ENCODE measurements at regions not wholly inside any gene's neighbourhood (a gene's known extent, or its start where the extent isn't known, plus 50 kb on each side); places are given as distances from the start of the nearest gene placed in this dataset.
"Not testable (repeated sequence)": the region's sequence is repeated elsewhere in the genome, so short reads cannot be mapped to it uniquely, and the experiment has no call there.

- Histone ChIP-seq H3K27ac (replicated peaks in 1 of 4) (no peak overlapping the region), H3K36me3 (no peaks in the 10 kb centered on the region), H3K4me3 (no peak overlapping the region), H3K27me3 (no peaks in the 10 kb centered on the region), H3K9me3 (no peaks in the 10 kb centered on the region), H3K4me1 (no peaks in the 10 kb centered on the region)
- intact Hi-C loops (cut with DNase I), result no loop called here
- 68% methylated on average over 3 of the region's 3 CpGs for WGBS
- DNase-seq (ENCODE audit: extremely low spot score), result no peak
- no peak for TF ChIP-seq CTCF (IDR thresholded peaks at IDR 0.05)
- no peak for TF ChIP-seq EP300 (IDR thresholded peaks at IDR 0.05)
- no peak for TF ChIP-seq POLR2AphosphoS5 (IDR thresholded peaks at IDR 0.05)
- TF ChIP-seq POLR2A (IDR thresholded peaks at IDR 0.05; ENCODE audit: low read depth), result no peak
These were observed 750.8 kb downstream of the CENPC start for GRCh38 chr4:66794390-66795034.

- no peak for TF ChIP-seq POLR2AphosphoS5 (IDR thresholded peaks at IDR 0.05)
- 75% methylated on average over 2 of the region's 2 CpGs for WGBS
- intact Hi-C loops (cut with DNase I), result no loop called here
These were observed 753.6 kb downstream of the CENPC start for GRCh38 chr4:66791686-66792085.

GRCh38 chr4:66785479-66785878, 759.8 kb downstream of the CENPC start:
- Histone ChIP-seq H3K36me3 (no peaks in the 10 kb centered on the region), H3K9me3 (no peaks in the 10 kb centered on the region), H3K27me3 (no peaks in the 10 kb centered on the region), H3K4me1 (no peaks in the 10 kb centered on the region), H3K4me3 (no peak overlapping the region), H3K27ac (replicated peaks in 1 of 4) (no peak overlapping the region)
- WGBS, result 80% methylated on average over 2 of the region's 2 CpGs
- intact Hi-C loops (cut with DNase I), result no loop called here
- no peak for TF ChIP-seq EP300 (IDR thresholded peaks at IDR 0.05)
- TF ChIP-seq POLR2AphosphoS5 (IDR thresholded peaks at IDR 0.05), result no peak
- TF ChIP-seq POLR2A (IDR thresholded peaks at IDR 0.05; ENCODE audit: low read depth), result no peak
- TF ChIP-seq CTCF (IDR thresholded peaks at IDR 0.05), result no peak
- no peak for DNase-seq (ENCODE audit: extremely low spot score)

More at GRCh38 chr4:66791686-66792085, 753.6 kb downstream of the CENPC start:
- H3K4me1 ChIP-seq, result no peaks in the 10 kb centered on the region
- H3K36me3 ChIP-seq, result no peaks in the 10 kb centered on the region
- H3K27me3 ChIP-seq, result no peaks in the 10 kb centered on the region
- DNase-seq (ENCODE audit: extremely low spot score), result no peak
- H3K4me3 ChIP-seq, result no peak overlapping the region
- no peaks in the 10 kb centered on the region for H3K9me3 ChIP-seq
- no peak overlapping the region for H3K27ac ChIP-seq (replicated peaks in 1 of 4)

GRCh38 chr4:66782751-66783150, 762.6 kb downstream of the CENPC start:
- H3K4me1 ChIP-seq; intact Hi-C loops (cut with DNase I); H3K9me3 ChIP-seq; DNase-seq (ENCODE audit: extremely low spot score); H3K4me3 ChIP-seq; H3K27ac ChIP-seq (replicated peaks in 1 of 4); H3K27me3 ChIP-seq; H3K36me3 ChIP-seq: not testable (repeated sequence)
- WGBS, result 88% methylated on average over 18 of the region's 18 CpGs

- Histone ChIP-seq H3K27me3 (no peaks in the 10 kb centered on the region), H3K9me3 (no peaks in the 10 kb centered on the region), H3K4me1 (no peaks in the 10 kb centered on the region), H3K36me3 (no peaks in the 10 kb centered on the region), H3K4me3 (no peak overlapping the region), H3K27ac (replicated peaks in 1 of 4) (no peak overlapping the region)
- intact Hi-C loops (cut with DNase I), result no loop called here
- WGBS, result 46% methylated on average over 2 of the region's 2 CpGs
- no peak for TF ChIP-seq EP300 (IDR thresholded peaks at IDR 0.05)
- DNase-seq (ENCODE audit: extremely low spot score), result no peak
These were observed 768.2 kb downstream of the CENPC start for GRCh38 chr4:66777097-66777496.

GRCh38 chr4:66769441-66769840, 775.9 kb downstream of the CENPC start:
- no peaks in the 10 kb centered on the region for H3K36me3 ChIP-seq
- no peak overlapping the region for H3K27ac ChIP-seq (replicated peaks in 1 of 4)
- intact Hi-C loops (cut with DNase I), result no loop called here
- TF ChIP-seq POLR2A (IDR thresholded peaks at IDR 0.05; ENCODE audit: low read depth) (no peak), POLR2AphosphoS5 (IDR thresholded peaks at IDR 0.05) (no peak), CTCF (IDR thresholded peaks at IDR 0.05) (no peak), EP300 (IDR thresholded peaks at IDR 0.05) (no peak)
- WGBS, result 55% methylated on average over 4 of the region's 4 CpGs
- peaks cover 0 to 6% (median 0%) of the 10 kb centered on the region in 4 donors for H3K9me3 ChIP-seq
- DNase-seq (ENCODE audit: extremely low spot score), result no peak
- H3K27me3 ChIP-seq, result no peaks in the 10 kb centered on the region
- no peaks in the 10 kb centered on the region for H3K4me1 ChIP-seq
- H3K4me3 ChIP-seq, result no peak overlapping the region

Measured in esophagus muscularis mucosa (tissue), 4 donors.